ENCODE measurements at regions not wholly inside any gene's neighbourhood (a gene's known extent, or its start where the extent isn't known, plus 50 kb on each side); places are given as distances from the start of the nearest gene placed in this dataset.

- H3K27ac ChIP-seq: no peak overlapping the region
- H3K36me3 ChIP-seq (ENCODE audit: insufficient read depth, low read length): no peaks in the 10 kb centered on the region
- no peaks in the 10 kb centered on the region for H3K9me3 ChIP-seq (ENCODE audit: low read depth, low read length)
- no peak overlapping the region for H3K4me3 ChIP-seq
- DNase-seq (ENCODE audit: low read depth, low spot score): no peak
- no peak overlapping the region for H3K9ac ChIP-seq (ENCODE audit: insufficient read length)
- TF ChIP-seq FOXP2 (optimal IDR thresholded peaks at IDR 0.05; ENCODE audit: control extremely low read depth, extremely low read length, insufficient read depth): no peak
- no peak for TF ChIP-seq POLR2AphosphoS5 (IDR thresholded peaks at IDR 0.05; ENCODE audit: borderline replicate concordance, low read depth, low read length)
- TF ChIP-seq EZH2 (IDR thresholded peaks at IDR 0.05): no peak
Observed at GRCh38 chr10:111873041-111873440, 310.5 kb downstream of the GPAM start.

- H3K36me3 ChIP-seq (ENCODE audit: insufficient read depth, low read length): no peaks in the 10 kb centered on the region
- DNase-seq (ENCODE audit: low read depth, low spot score): no peak
- H3K4me3 ChIP-seq: no peak overlapping the region
- TF ChIP-seq FOXP2 (optimal IDR thresholded peaks at IDR 0.05; ENCODE audit: control extremely low read depth, extremely low read length, insufficient read depth) (no peak), POLR2AphosphoS5 (IDR thresholded peaks at IDR 0.05; ENCODE audit: borderline replicate concordance, low read depth, low read length) (no peak), EZH2 (IDR thresholded peaks at IDR 0.05) (no peak)
- no peak overlapping the region for H3K9ac ChIP-seq (ENCODE audit: insufficient read length)
- no peak overlapping the region for H3K27ac ChIP-seq
- H3K9me3 ChIP-seq (ENCODE audit: low read depth, low read length): no peaks in the 10 kb centered on the region
Observed at GRCh38 chr10:111873621-111874135, 309.9 kb downstream of the GPAM start.

GRCh38 chr10:111874576-111874975 lies 309.0 kb downstream of the GPAM start:
- DNase-seq (ENCODE audit: low read depth, low spot score): no peak
- no peak for TF ChIP-seq EZH2 (IDR thresholded peaks at IDR 0.05)
- TF ChIP-seq FOXP2 (optimal IDR thresholded peaks at IDR 0.05; ENCODE audit: control extremely low read depth, extremely low read length, insufficient read depth): no peak
- TF ChIP-seq POLR2AphosphoS5 (IDR thresholded peaks at IDR 0.05; ENCODE audit: borderline replicate concordance, low read depth, low read length): no peak
- no peak overlapping the region for H3K27ac ChIP-seq

GRCh38 chr10:111875725-111876124 lies 307.8 kb downstream of the GPAM start:
- Histone ChIP-seq H3K4me3 (no peak overlapping the region), H3K27ac (no peak overlapping the region), H3K9me3 (ENCODE audit: low read depth, low read length) (no peaks in the 10 kb centered on the region), H3K9ac (ENCODE audit: insufficient read length) (no peak overlapping the region), H3K36me3 (ENCODE audit: insufficient read depth, low read length) (no peaks in the 10 kb centered on the region)
- TF ChIP-seq FOXP2 (optimal IDR thresholded peaks at IDR 0.05; ENCODE audit: control extremely low read depth, extremely low read length, insufficient read depth): no peak
- no peak for TF ChIP-seq POLR2AphosphoS5 (IDR thresholded peaks at IDR 0.05; ENCODE audit: borderline replicate concordance, low read depth, low read length)
- TF ChIP-seq EZH2 (IDR thresholded peaks at IDR 0.05): no peak
- no peak for DNase-seq (ENCODE audit: low read depth, low spot score)

More at GRCh38 chr10:111874576-111874975, 309.0 kb downstream of the GPAM start:
- Histone ChIP-seq H3K9me3 (ENCODE audit: low read depth, low read length) (no peaks in the 10 kb centered on the region), H3K36me3 (ENCODE audit: insufficient read depth, low read length) (no peaks in the 10 kb centered on the region), H3K9ac (ENCODE audit: insufficient read length) (no peak overlapping the region), H3K4me3 (no peak overlapping the region)

- TF ChIP-seq FOXP2 (optimal IDR thresholded peaks at IDR 0.05; ENCODE audit: control extremely low read depth, extremely low read length, insufficient read depth) (no peak), EZH2 (IDR thresholded peaks at IDR 0.05) (no peak), POLR2AphosphoS5 (IDR thresholded peaks at IDR 0.05; ENCODE audit: borderline replicate concordance, low read depth, low read length) (no peak)
- Histone ChIP-seq H3K36me3 (ENCODE audit: insufficient read depth, low read length) (no peaks in the 10 kb centered on the region), H3K9me3 (ENCODE audit: low read depth, low read length) (no peaks in the 10 kb centered on the region), H3K9ac (ENCODE audit: insufficient read length) (no peak overlapping the region), H3K4me3 (no peak overlapping the region), H3K27ac (no peak overlapping the region)
- DNase-seq (ENCODE audit: low read depth, low spot score): no peak
Observed at GRCh38 chr10:111877258-111877657, 306.3 kb downstream of the GPAM start.

- Histone ChIP-seq H3K9ac (ENCODE audit: insufficient read length) (no peak overlapping the region), H3K27ac (no peak overlapping the region), H3K9me3 (ENCODE audit: low read depth, low read length) (no peaks in the 10 kb centered on the region), H3K36me3 (ENCODE audit: insufficient read depth, low read length) (no peaks in the 10 kb centered on the region), H3K4me3 (no peak overlapping the region)
- DNase-seq (ENCODE audit: low read depth, low spot score): no peak
- no peak for TF ChIP-seq EZH2 (IDR thresholded peaks at IDR 0.05)
- no peak for TF ChIP-seq POLR2AphosphoS5 (IDR thresholded peaks at IDR 0.05; ENCODE audit: borderline replicate concordance, low read depth, low read length)
- TF ChIP-seq FOXP2 (optimal IDR thresholded peaks at IDR 0.05; ENCODE audit: control extremely low read depth, extremely low read length, insufficient read depth): no peak
Observed at GRCh38 chr10:111879969-111880368, 303.6 kb downstream of the GPAM start.

GRCh38 chr10:111885046-111885445 lies 298.5 kb downstream of the GPAM start:
- TF ChIP-seq FOXP2 (optimal IDR thresholded peaks at IDR 0.05; ENCODE audit: control extremely low read depth, extremely low read length, insufficient read depth) (no peak), EZH2 (IDR thresholded peaks at IDR 0.05) (no peak)
- no peaks in the 10 kb centered on the region for H3K36me3 ChIP-seq (ENCODE audit: insufficient read depth, low read length)
- H3K9ac ChIP-seq (ENCODE audit: insufficient read length): no peak overlapping the region
- no peak overlapping the region for H3K4me3 ChIP-seq
- H3K9me3 ChIP-seq (ENCODE audit: low read depth, low read length): no peaks in the 10 kb centered on the region
- no peak overlapping the region for H3K27ac ChIP-seq
- no peak for DNase-seq (ENCODE audit: low read depth, low spot score)

- H3K4me3 ChIP-seq: no peak overlapping the region
Observed at GRCh38 chr10:111885919-111886318, 297.6 kb downstream of the GPAM start.

GRCh38 chr10:111887266-111887665 lies 296.3 kb downstream of the GPAM start:
- no peak overlapping the region for H3K4me3 ChIP-seq
- TF ChIP-seq EZH2 (IDR thresholded peaks at IDR 0.05) (no peak), FOXP2 (optimal IDR thresholded peaks at IDR 0.05; ENCODE audit: control extremely low read depth, extremely low read length, insufficient read depth) (no peak), POLR2AphosphoS5 (IDR thresholded peaks at IDR 0.05; ENCODE audit: borderline replicate concordance, low read depth, low read length) (no peak)
- no peak overlapping the region for H3K27ac ChIP-seq
- no peak overlapping the region for H3K9ac ChIP-seq (ENCODE audit: insufficient read length)
- H3K9me3 ChIP-seq (ENCODE audit: low read depth, low read length): no peaks in the 10 kb centered on the region
- DNase-seq (ENCODE audit: low read depth, low spot score): no peak
- H3K36me3 ChIP-seq (ENCODE audit: insufficient read depth, low read length): no peaks in the 10 kb centered on the region

More at GRCh38 chr10:111885919-111886318, 297.6 kb downstream of the GPAM start:
- no peak overlapping the region for H3K27ac ChIP-seq
- DNase-seq (ENCODE audit: low read depth, low spot score): no peak
- H3K9me3 ChIP-seq (ENCODE audit: low read depth, low read length): no peaks in the 10 kb centered on the region
- TF ChIP-seq EZH2 (IDR thresholded peaks at IDR 0.05): no peak
- TF ChIP-seq FOXP2 (optimal IDR thresholded peaks at IDR 0.05; ENCODE audit: control extremely low read depth, extremely low read length, insufficient read depth): no peak
- no peak for TF ChIP-seq POLR2AphosphoS5 (IDR thresholded peaks at IDR 0.05; ENCODE audit: borderline replicate concordance, low read depth, low read length)
- no peaks in the 10 kb centered on the region for H3K36me3 ChIP-seq (ENCODE audit: insufficient read depth, low read length)
- H3K9ac ChIP-seq (ENCODE audit: insufficient read length): no peak overlapping the region
